Subcutaneous abdominal adipose tissue (tissue), 5 donors: ENCODE measurements at regions not wholly inside any gene's neighbourhood (a gene's known extent, or its start where the extent isn't known, plus 50 kb on each side); places are given as distances from the start of the nearest gene placed in this dataset.

ENCODE experiments used
- H3K27ac ChIP-seq: one replicate; pipeline ENCODE4 v1.7.0; 2013; ENCODE audit warnings: low read depth, mild to moderate bottlenecking, inconsistent platforms, low read length, moderate library complexity
- H3K27me3 ChIP-seq, 5 donors: one replicate each; pipeline ENCODE4 v1.7.0; 2013; ENCODE audit warnings: low read length in 5 of 5, inconsistent platforms in 1 of 5; ENCODE audit not compliant: control insufficient read depth in 5 of 5, insufficient read depth in 4 of 5
- H3K36me3 ChIP-seq, 5 donors: one replicate each; pipeline ENCODE4 v1.7.0; 2013; ENCODE audit warnings: low read length in 5 of 5; ENCODE audit not compliant: control insufficient read depth in 5 of 5, insufficient read depth in 5 of 5
- H3K4me1 ChIP-seq, 5 donors: one replicate each; pipeline ENCODE4 v1.7.0; 2013; ENCODE audit warnings: low read length in 5 of 5, mild to moderate bottlenecking in 3 of 5, moderate library complexity in 1 of 5; ENCODE audit not compliant: control insufficient read depth in 5 of 5, insufficient read depth in 5 of 5
- H3K4me3 ChIP-seq, 5 donors: one replicate each; pipeline ENCODE4 v1.7.0; 2013; ENCODE audit warnings: low read length in 5 of 5, low read depth in 1 of 5
- H3K9ac ChIP-seq, 5 donors: one replicate each; pipeline ENCODE4 v1.7.0; 2013; ENCODE audit warnings: low read length in 5 of 5, mild to moderate bottlenecking in 4 of 5, moderate library complexity in 3 of 5
- H3K9me3 ChIP-seq, 5 donors: one replicate each; pipeline ENCODE4 v1.7.0; 2013; ENCODE audit warnings: low read length in 5 of 5; ENCODE audit not compliant: control insufficient read depth in 5 of 5
- donor health status: healthy.
- donor health status: healthy.
- donor health status: healthy.
- donor health status: healthy.
- donor health status: healthy.

DNA sequence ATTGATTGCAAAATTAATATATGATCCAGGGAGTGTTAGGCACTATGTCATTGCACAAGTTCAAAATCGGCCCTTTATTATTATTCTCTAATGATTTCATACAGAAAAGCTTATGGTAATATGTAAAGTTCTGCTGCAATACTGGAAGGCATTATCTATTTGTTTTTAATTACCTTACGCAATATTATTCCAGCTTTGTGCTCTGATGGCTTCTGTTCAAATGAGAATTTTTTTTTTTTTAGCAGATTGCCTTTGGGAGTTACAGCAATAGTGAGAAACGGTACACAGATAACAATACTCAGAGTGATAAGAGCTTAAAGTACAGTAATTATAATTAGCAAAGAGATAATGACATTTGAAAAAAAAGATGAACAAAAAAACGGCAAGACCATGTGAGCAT is 602.2 kb upstream of the ALCAM start:
- Histone ChIP-seq H3K27ac (no peak overlapping the region), H3K9ac (no peak overlapping the region), H3K36me3 (no peaks in the 10 kb centered on the region), H3K9me3 (no peaks in the 10 kb centered on the region), H3K4me1 (peaks cover 0 to 14% (median 7%) of the 10 kb centered on the region in 5 donors), H3K27me3 (no peaks in the 10 kb centered on the region), H3K4me3 (no peak overlapping the region)

DNA sequence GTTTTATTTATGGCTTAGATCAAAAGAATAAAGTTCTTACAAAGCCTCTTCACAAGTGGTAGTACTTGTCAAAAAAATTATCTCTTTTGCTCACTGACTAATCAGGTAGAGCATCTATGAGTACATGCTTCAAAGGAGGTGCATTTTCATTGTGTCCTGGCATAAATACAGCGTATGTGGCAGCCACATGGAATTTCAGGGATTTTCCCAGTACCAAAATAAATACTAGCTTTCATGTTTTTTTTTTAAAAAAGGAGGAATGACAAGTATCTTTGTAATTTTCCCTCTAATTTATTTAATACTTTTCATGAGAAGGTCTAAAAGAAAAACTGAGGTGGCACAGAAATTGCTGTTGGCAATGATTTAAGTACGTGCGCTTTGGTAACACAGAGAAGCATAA is 597.8 kb upstream of the ALCAM start:
- Histone ChIP-seq H3K9ac (no peak overlapping the region), H3K27ac (no peak overlapping the region), H3K27me3 (no peaks in the 10 kb centered on the region), H3K36me3 (no peaks in the 10 kb centered on the region), H3K4me1 (peaks cover 0 to 7% (median 0%) of the 10 kb centered on the region in 5 donors), H3K4me3 (no peak overlapping the region), H3K9me3 (no peaks in the 10 kb centered on the region)

DNA sequence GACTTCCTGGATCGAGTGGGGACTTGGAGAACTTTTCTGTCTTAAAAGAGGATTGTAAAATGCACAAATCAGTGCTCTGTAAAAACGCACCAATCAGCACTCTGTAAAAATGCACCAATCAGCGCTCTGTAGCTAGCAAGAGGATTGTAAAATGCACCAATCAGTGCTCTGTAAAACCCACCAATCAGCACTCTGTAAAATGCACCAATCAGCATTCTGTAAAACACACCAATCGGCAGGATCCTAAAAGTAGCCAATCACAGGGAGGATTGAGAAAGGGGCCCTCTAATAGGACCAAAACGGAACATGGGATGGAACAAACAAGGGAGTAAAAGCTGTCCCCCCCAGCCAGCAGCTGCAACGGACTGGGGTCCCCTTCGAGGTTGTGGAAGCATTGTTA is 587.4 kb upstream of the ALCAM start:
- Histone ChIP-seq H3K9me3 (peaks cover 0 to 6% (median 0%) of the 10 kb centered on the region in 5 donors), H3K4me1 (peaks cover 0 to 10% (median 0%) of the 10 kb centered on the region in 5 donors), H3K27me3 (no peaks in the 10 kb centered on the region), H3K36me3 (no peaks in the 10 kb centered on the region), H3K27ac (no peak overlapping the region), H3K4me3 (no peak overlapping the region), H3K9ac (no peak overlapping the region)

DNA sequence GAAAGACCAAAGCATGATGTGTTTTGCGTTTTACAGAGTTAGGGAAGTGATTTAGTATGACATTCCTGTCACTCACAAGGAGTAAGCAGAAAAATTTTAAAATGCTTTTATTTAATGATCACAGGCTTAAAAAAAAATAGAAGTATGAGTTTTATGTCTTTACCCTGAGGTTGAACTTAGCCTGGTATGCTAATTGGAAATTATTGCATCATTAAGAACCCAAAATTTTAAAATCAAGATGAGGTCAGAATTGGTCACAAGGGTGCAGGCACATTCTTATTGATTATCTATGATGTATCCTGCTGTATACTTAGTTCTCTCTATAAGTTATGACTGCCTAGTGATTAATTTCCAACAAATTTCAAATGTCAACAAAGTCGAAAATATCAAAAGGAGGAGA is 585.6 kb upstream of the ALCAM start:
- no peaks in the 10 kb centered on the region for H3K27me3 ChIP-seq
- H3K27ac ChIP-seq: no peak overlapping the region
- H3K4me3 ChIP-seq: no peak overlapping the region
- H3K9me3 ChIP-seq: peaks cover 0 to 6% (median 0%) of the 10 kb centered on the region in 5 donors
- peaks cover 0 to 10% (median 0%) of the 10 kb centered on the region in 5 donors for H3K4me1 ChIP-seq
- no peak overlapping the region for H3K9ac ChIP-seq
- no peaks in the 10 kb centered on the region for H3K36me3 ChIP-seq

DNA sequence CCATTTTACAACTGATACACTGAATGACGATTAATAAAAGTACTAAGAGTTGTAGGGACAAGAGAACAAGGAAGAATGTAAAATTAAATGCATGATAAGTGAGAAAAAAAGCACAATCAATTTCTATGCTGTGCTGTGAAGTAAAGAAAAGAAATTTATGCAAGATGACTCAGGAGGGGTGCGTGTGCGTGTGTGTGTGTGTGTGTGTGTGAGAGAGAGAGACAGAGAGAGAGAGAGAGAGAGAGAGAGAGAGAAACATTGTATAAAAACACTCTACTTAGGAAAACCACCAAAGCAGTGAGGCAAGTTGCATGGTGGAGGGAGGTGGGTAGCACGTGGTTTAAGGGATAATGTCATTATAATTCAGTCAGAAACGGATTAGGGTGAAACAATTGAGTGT is 580.8 kb upstream of the ALCAM start:
- Histone ChIP-seq H3K4me3 (no peak overlapping the region), H3K9me3 (no peaks in the 10 kb centered on the region), H3K27ac (no peak overlapping the region), H3K27me3 (no peaks in the 10 kb centered on the region), H3K4me1 (peaks cover 0 to 10% (median 0%) of the 10 kb centered on the region in 5 donors), H3K36me3 (no peaks in the 10 kb centered on the region), H3K9ac (no peak overlapping the region)

DNA sequence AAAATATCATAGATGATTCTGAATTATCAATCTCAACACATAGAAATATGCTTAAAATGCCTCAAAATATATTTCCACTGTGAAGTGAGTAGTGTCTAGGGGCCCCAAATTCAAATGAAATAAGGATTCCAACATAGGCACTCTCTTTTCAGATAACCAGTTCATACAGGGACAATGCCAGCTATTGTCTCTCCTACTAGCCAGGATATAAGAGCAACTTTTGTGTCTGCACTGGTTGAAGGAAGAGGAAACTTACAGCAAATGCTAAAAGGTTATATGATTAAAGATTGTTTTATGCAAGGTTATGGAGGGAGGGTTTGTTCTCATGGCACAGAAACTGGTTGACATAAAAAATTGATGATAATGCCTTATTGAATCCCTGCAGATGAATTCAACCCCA is 579.4 kb upstream of the ALCAM start:
- Histone ChIP-seq H3K9me3 (no peaks in the 10 kb centered on the region), H3K4me1 (peaks cover 0 to 5% (median 0%) of the 10 kb centered on the region in 5 donors), H3K36me3 (no peaks in the 10 kb centered on the region), H3K9ac (no peak overlapping the region), H3K27ac (no peak overlapping the region), H3K4me3 (no peak overlapping the region), H3K27me3 (no peaks in the 10 kb centered on the region)

DNA sequence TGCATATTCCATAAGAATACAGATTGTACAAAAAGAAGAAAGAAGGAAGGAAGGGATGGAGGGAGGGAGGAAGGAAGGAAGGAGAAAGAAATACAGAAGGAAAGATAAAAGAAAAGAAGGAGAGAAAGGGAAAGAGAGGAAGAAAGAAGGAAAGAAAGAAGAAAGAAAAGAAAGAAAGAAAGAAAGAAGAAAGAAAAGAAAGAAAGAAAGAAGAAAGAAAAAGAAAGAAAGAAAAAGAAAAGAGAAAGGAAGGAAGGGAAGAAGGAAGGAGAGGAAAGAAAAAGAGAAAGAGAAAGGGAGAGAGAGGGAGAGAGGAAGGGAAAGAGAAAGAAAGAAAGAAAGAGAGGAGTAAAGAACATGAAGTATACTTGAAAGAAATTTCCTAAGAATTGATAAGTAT is 577.9 kb upstream of the ALCAM start:
- H3K9me3 ChIP-seq: no peaks in the 10 kb centered on the region
- H3K36me3 ChIP-seq: no peaks in the 10 kb centered on the region
- H3K27ac ChIP-seq: no peak overlapping the region
- no peak overlapping the region for H3K9ac ChIP-seq
- H3K4me1 ChIP-seq: no peaks in the 10 kb centered on the region
- no peaks in the 10 kb centered on the region for H3K27me3 ChIP-seq
- H3K4me3 ChIP-seq: no peak overlapping the region

DNA sequence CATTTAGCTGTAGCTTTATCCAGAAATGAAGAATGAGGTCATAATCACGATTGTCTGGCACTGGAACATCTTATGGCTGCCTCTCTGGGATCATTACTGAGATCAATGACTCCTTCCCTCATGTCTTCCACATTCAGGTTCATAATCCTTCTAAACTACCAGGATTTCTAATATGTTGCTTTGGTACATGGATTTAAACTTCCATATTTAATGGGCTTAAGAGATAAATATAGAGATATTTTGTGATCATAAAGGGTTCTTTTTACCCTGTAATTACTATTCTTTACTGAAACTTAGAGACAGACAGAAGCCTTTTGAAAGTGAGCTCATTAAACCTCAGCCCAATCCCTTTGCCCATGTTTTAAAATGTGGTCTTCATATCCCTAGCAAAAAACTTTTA is 575.4 kb upstream of the ALCAM start:
- H3K9ac ChIP-seq: no peak overlapping the region
- no peaks in the 10 kb centered on the region for H3K4me1 ChIP-seq
- H3K27ac ChIP-seq: no peak overlapping the region

DNA sequence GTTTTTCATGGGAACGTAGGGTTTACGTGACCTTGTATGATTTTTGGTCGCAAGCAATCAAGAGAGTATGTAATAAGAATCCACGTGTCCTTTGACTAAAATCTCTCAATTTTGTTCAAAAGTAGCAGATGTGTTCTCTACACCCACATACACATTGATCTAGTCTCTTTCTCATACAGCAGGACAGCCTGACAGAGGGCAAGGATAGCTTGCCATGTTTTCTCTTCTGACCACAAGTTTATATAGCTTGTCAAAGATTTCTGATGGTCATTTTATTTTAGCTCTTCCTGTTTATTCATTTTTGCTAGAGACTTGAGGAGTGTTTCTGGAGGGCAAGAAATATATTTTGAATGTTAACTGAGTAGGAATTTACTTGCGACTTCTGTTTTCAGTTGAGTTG is 570.2 kb upstream of the ALCAM start:
- Histone ChIP-seq H3K4me1 (no peaks in the 10 kb centered on the region), H3K9me3 (no peaks in the 10 kb centered on the region), H3K27me3 (no peaks in the 10 kb centered on the region), H3K9ac (no peak overlapping the region), H3K27ac (no peak overlapping the region), H3K36me3 (no peaks in the 10 kb centered on the region), H3K4me3 (no peak overlapping the region)

More for the DNA sequence above, 575.4 kb upstream of the ALCAM start:
- H3K36me3 ChIP-seq: no peaks in the 10 kb centered on the region
- H3K4me3 ChIP-seq: no peak overlapping the region
- no peaks in the 10 kb centered on the region for H3K9me3 ChIP-seq
- H3K27me3 ChIP-seq: no peaks in the 10 kb centered on the region

DNA sequence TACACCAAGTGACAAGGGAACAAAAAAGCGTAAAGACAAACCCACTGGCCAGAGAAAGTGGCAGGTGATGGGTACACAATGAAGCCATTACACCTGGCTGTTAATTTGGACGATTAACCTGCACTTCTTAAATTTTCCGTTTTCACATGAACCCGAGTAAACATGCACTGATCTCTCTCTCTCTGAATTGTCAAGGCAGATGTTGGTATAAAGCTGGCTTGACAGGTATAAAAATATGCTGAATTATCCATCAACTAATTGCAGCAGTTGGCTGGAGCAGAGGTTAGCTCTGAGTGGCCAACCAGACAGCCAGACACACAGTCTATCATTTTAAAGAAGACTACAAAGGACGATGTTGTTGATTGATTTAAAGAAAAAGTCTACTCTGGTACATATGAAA is 561.7 kb upstream of the ALCAM start:
- Histone ChIP-seq H3K27ac (no peak overlapping the region), H3K9ac (no peak overlapping the region), H3K36me3 (no peaks in the 10 kb centered on the region), H3K9me3 (no peaks in the 10 kb centered on the region), H3K4me1 (no peaks in the 10 kb centered on the region), H3K27me3 (no peaks in the 10 kb centered on the region), H3K4me3 (no peak overlapping the region)

DNA sequence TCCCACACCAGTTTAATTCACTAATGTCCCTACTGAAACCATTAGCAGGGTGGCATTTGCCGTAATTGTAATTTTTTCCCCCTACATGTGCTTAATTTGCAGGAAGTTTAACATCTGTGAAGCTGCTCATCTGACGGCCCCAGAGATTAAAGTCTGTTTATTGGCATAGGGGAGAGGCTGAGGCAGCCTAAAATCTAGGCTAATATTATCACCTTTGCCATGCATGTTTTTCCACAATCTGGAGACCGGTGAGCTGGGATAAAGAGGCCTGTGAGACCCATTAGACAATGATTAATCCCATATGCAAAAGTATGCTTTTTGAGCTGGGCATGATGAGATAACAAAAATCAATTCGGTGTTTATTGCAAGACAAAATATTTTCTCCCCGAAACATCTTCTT is 561.2 kb upstream of the ALCAM start:
- Histone ChIP-seq H3K9me3 (no peaks in the 10 kb centered on the region), H3K27ac (no peak overlapping the region), H3K36me3 (no peaks in the 10 kb centered on the region), H3K27me3 (no peaks in the 10 kb centered on the region), H3K4me3 (no peak overlapping the region), H3K4me1 (no peaks in the 10 kb centered on the region), H3K9ac (no peak overlapping the region)
